BLaER1 treated with 17β-estradiol and CSF1 and Interleukin-3, amounts not matched to agents 10 nM and 100 nM (cell line): ENCODE measurements at regions not wholly inside any gene's neighbourhood (a gene's known extent, or its start where the extent isn't known, plus 50 kb on each side); places are given as distances from the start of the nearest gene placed in this dataset.

Source experiments
- H3K27ac ChIP-seq, 11 experiments: shearing (Covaris generic); formaldehyde crosslinking; 2 replicates each; pipeline ENCODE4 v1.8.1; 2022
- H3K27me3 ChIP-seq, 11 experiments: shearing (Covaris generic); formaldehyde crosslinking; 2 replicates each; pipeline ENCODE4 v1.8.1; 2022
- H3K36me3 ChIP-seq, 11 experiments: shearing (Covaris generic); formaldehyde crosslinking; 2 replicates each; pipeline ENCODE4 v1.8.1; 2022
- H3K4me1 ChIP-seq, 10 experiments: shearing (Covaris generic); formaldehyde crosslinking; 2 replicates each; pipeline ENCODE4 v1.8.1; 2022
- H3K4me2 ChIP-seq, 11 experiments: shearing (Covaris generic); formaldehyde crosslinking; 2 replicates each; pipeline ENCODE4 v1.8.1; 2022
- H3K4me3 ChIP-seq, 10 experiments: shearing (Covaris generic); formaldehyde crosslinking; 2 replicates each; pipeline ENCODE4 v1.8.1; 2022
- H3K9ac ChIP-seq, 11 experiments: shearing (Covaris generic); formaldehyde crosslinking; 2 replicates each; pipeline ENCODE4 v1.8.1; 2022
- H3K9me3 ChIP-seq, 11 experiments: shearing (Covaris generic); formaldehyde crosslinking; replicated peaks in 1 of 11; 2 replicates each; pipeline ENCODE4 v1.8.1; 2022
- H4K20me1 ChIP-seq, 11 experiments: shearing (Covaris generic); formaldehyde crosslinking; 2 replicates each; pipeline ENCODE4 v1.8.1; 2022
- Cebpa-rat ChIP-seq, 11 experiments: shearing (Covaris generic); IDR thresholded peaks; 2 replicates each; pipeline ENCODE4 v1.8.1; 2022

DNA sequence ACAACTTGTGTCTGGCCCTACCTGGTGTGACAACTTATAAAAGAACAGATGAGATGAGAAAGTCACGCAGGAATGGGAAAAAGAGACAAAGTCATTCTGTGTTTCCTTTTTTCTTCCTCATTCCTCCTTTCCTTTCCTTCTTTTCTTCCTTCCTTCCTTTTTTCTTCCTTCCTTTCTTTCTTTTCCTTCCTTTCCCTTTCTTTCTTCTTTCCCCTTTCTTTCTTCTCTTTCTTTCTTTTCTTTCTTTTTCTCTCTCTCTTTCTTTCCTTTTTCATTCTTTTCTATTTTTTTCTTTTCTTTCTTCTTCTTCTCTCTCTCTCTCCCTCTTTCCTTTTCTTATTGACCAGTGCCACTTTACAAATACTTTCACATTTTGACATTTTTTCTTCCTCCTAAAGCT, 239.7 kb downstream of the ATG4C start:
- no peak for TF ChIP-seq Cebpa-rat (IDR thresholded peaks at IDR 0.05)
- Histone ChIP-seq H3K4me1 (no peaks in the 10 kb centered on the region), H3K9ac (no peak overlapping the region), H3K36me3 (no peaks in the 10 kb centered on the region), H4K20me1 (no peaks in the 10 kb centered on the region), H3K4me3 (no peak overlapping the region), H3K27ac (no peak overlapping the region), H3K27me3 (no peaks in the 10 kb centered on the region), H3K9me3 (no peaks in the 10 kb centered on the region), H3K4me2 (no peak overlapping the region)

DNA sequence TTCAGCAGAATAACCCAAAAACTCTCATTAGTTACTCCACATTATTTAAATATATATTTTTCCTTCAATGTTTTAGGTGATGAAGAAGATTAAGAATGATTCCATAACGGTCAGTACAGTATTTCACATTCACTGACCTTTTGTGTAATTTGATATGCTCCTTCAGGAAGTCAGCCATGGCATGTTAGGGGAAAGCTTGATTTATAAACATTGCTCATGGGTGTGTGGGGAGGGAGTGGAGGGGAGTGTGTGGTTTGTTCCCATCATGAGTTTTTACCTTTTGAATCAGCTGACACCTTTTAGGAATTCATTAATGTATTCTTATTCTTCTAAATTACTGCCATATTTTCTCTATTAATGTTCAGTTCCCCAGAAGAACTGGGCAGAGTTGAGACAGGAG, 240.2 kb downstream of the ATG4C start:
- Histone ChIP-seq H3K27me3 (no peaks in the 10 kb centered on the region), H3K9ac (no peak overlapping the region), H3K9me3 (peaks cover 0 to 1% (median 0%) of the 10 kb centered on the region in 11 experiments; a peak in 1 of 22 replicates), H3K4me2 (no peak overlapping the region), H3K27ac (no peak overlapping the region), H4K20me1 (no peaks in the 10 kb centered on the region), H3K36me3 (no peaks in the 10 kb centered on the region), H3K4me3 (no peak overlapping the region), H3K4me1 (no peaks in the 10 kb centered on the region)
- TF ChIP-seq Cebpa-rat (IDR thresholded peaks at IDR 0.05), result no peak

DNA sequence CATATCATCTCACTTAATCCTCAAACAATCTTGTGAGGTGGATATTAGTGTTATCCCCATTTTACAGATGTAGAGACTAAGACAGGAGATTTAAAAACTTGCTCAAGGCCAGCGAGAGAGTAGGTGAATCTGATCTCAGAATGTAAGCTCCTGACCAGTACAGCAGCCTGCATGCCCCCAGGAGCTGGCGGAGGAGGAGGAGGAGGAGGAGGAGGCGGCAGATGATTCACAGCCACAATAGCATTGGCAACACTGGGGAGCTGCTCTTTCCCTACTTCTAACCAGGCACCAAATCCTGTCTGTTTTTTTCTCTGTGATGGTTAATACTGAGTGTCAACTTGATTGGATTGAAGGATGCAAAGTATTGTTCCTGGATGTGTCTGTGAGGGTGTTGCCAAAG, 243.2 kb downstream of the ATG4C start:
- Histone ChIP-seq H3K36me3 (no peaks in the 10 kb centered on the region), H3K27me3 (no peaks in the 10 kb centered on the region), H3K4me1 (no peaks in the 10 kb centered on the region), H3K4me2 (no peak overlapping the region), H4K20me1 (no peaks in the 10 kb centered on the region), H3K9ac (no peak overlapping the region), H3K9me3 (peaks cover 0 to 10% (median 0%) of the 10 kb centered on the region in 11 experiments; a peak in 4 of 22 replicates), H3K27ac (no peak overlapping the region), H3K4me3 (no peak overlapping the region)
- no peak for TF ChIP-seq Cebpa-rat (IDR thresholded peaks at IDR 0.05)

DNA sequence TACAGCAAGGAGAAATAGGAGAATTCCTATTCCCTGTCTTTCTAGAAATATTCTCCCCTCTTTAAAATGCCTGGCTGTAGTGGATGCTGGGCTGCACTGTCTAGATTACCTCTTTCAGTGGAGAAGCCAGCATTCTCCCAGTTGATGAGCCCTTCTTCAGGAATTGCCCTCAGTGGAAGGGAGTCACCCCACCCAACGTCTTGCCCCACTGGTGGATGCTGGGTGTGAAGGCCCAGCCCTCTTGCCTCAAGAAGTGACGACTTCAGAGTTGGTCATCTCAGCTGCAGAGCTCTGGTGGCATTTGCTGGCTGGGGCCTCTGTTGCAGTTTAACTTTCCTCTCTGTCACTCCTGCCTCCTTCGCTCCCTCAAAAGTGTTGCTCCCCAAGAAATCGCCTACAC, 248.2 kb downstream of the ATG4C start:
- Histone ChIP-seq H3K4me2 (no peak overlapping the region), H3K27ac (no peak overlapping the region), H3K4me3 (no peak overlapping the region), H3K4me1 (no peaks in the 10 kb centered on the region), H3K9ac (no peak overlapping the region), H3K9me3 (peaks cover 0 to 10% (median 0%) of the 10 kb centered on the region in 11 experiments; a peak in 4 of 22 replicates), H3K27me3 (no peaks in the 10 kb centered on the region), H4K20me1 (no peaks in the 10 kb centered on the region), H3K36me3 (no peaks in the 10 kb centered on the region)
- no peak for TF ChIP-seq Cebpa-rat (IDR thresholded peaks at IDR 0.05)

DNA sequence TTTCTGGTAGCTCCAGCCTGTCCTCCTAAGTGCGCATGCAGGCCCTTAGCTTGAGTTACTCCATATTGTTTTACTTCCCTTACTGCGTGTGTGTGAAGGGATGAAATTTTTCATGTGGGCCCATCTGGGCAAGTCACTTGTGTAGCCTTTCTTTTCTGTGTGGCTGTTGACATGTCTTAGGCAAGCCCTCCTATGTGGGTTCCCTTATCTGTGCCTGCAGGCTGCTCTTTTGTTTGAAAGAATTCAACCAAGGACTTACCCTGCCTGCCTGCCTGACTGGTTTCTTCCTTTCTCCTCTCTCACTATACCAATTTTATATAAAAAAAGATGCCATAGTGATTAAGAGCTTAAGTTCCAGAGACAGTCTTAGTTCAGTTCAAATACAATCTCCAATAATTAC, 249.3 kb downstream of the ATG4C start:
- Histone ChIP-seq H4K20me1 (no peaks in the 10 kb centered on the region), H3K36me3 (no peaks in the 10 kb centered on the region), H3K27me3 (no peaks in the 10 kb centered on the region), H3K4me2 (no peak overlapping the region), H3K9ac (no peak overlapping the region), H3K4me1 (no peaks in the 10 kb centered on the region), H3K27ac (no peak overlapping the region), H3K4me3 (no peak overlapping the region), H3K9me3 (peaks cover 0 to 10% (median 0%) of the 10 kb centered on the region in 11 experiments; a peak in 4 of 22 replicates)
- TF ChIP-seq Cebpa-rat (IDR thresholded peaks at IDR 0.05), result no peak

DNA sequence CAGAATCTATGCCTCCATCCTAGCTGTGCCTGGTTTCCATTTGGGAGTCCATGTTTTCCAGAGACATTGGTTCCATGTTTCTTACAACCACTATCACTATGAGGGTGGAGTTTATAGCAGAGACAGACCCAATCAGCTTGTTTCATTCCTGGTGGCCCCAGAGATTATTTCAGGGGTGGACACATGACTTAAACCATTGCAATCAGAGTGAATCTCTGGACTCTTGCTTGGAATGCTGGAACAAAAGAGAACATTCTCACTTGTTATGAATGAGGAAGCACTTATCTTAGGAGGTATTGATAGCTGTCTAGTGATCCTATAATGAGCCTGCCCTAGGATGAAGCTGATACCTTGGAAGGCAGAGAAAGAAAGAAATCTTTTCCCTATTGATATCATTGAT, 250.3 kb downstream of the ATG4C start:
- H3K4me2 ChIP-seq, result no peak overlapping the region

DNA sequence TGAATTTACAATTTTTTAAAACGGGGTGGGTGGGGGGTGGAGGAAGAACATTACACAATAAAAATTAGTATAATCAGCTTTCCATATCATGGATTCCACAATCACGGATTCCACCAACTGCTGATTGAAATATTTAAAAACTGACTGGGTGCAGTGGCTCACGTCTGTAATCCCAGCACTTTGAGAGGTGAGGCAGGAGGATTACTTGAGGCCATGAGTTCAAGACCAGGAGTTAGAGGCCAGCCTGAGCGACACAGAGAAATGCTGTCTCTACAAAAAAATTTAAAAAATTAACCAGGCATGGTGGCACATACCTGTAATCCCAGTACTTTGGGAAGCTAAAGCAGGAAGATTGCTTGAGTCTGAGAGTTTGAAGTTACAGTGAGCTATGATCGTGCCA, 254.7 kb downstream of the ATG4C start:
- TF ChIP-seq Cebpa-rat (IDR thresholded peaks at IDR 0.05), result no peak
- Histone ChIP-seq H3K27me3 (no peaks in the 10 kb centered on the region), H3K4me3 (no peak overlapping the region), H3K27ac (no peak overlapping the region), H3K4me1 (no peaks in the 10 kb centered on the region), H3K9ac (no peak overlapping the region), H3K4me2 (no peak overlapping the region), H3K36me3 (no peaks in the 10 kb centered on the region), H4K20me1 (no peaks in the 10 kb centered on the region), H3K9me3 (no peaks in the 10 kb centered on the region)

More for the DNA sequence above, 250.3 kb downstream of the ATG4C start:
- H3K4me3 ChIP-seq, result no peak overlapping the region
- no peak overlapping the region for H3K9ac ChIP-seq
- H4K20me1 ChIP-seq, result no peaks in the 10 kb centered on the region
- no peaks in the 10 kb centered on the region for H3K27me3 ChIP-seq
- peaks cover 0 to 7% (median 0%) of the 10 kb centered on the region in 11 experiments; a peak in 4 of 22 replicates for H3K9me3 ChIP-seq
- H3K36me3 ChIP-seq, result no peaks in the 10 kb centered on the region
- no peak for TF ChIP-seq Cebpa-rat (IDR thresholded peaks at IDR 0.05)
- H3K27ac ChIP-seq, result no peak overlapping the region
- no peaks in the 10 kb centered on the region for H3K4me1 ChIP-seq

DNA sequence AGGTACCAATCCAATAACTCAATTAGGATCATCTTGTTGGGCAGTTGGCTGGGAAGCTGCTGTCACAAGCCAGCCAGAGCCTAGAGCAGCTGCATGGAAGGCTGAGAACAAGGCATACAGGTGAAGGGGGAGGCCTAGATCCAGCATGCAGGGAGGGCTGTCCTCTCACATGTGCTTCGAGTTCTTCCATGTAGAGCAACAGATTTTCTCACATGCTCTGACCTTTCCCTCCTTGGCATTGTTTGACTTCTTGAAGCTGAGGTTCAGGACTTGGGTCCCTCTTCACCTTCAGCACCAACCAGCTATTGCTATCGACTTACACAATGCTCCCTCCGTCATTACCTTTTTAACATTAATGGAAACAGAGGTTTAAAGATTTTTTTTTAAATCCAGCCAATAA, 257.7 kb downstream of the ATG4C start:
- H3K9me3 ChIP-seq, result no peaks in the 10 kb centered on the region
- no peaks in the 10 kb centered on the region for H3K4me1 ChIP-seq
- no peak overlapping the region for H3K4me3 ChIP-seq
- H3K4me2 ChIP-seq, result no peak overlapping the region
- no peak overlapping the region for H3K9ac ChIP-seq
- no peak overlapping the region for H3K27ac ChIP-seq
- no peak for TF ChIP-seq Cebpa-rat (IDR thresholded peaks at IDR 0.05)
- no peaks in the 10 kb centered on the region for H4K20me1 ChIP-seq
- no peaks in the 10 kb centered on the region for H3K27me3 ChIP-seq
- no peaks in the 10 kb centered on the region for H3K36me3 ChIP-seq

DNA sequence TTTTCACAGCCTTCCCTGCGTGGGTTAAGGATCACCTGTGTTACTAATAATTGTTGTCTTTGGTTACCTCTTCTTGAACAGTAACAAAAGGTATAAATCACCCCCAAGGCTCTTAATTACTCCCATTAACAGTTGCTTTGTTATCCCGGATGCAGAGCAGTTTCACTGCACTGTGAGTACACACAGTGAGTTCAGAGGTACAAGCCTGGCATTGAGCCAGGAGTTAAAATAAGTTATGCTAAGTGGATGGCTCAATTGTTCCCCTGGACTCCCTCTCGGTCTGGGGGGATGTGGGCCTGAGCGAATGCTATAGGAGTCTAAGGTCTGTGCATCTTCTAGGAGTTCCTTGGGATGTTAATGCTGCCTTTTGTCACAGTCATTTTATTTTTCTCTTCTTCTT, 258.3 kb downstream of the ATG4C start:
- Histone ChIP-seq H3K27ac (no peak overlapping the region), H3K9ac (no peak overlapping the region), H3K4me1 (no peaks in the 10 kb centered on the region), H3K4me2 (no peak overlapping the region), H3K36me3 (no peaks in the 10 kb centered on the region), H3K27me3 (no peaks in the 10 kb centered on the region), H3K4me3 (no peak overlapping the region), H4K20me1 (no peaks in the 10 kb centered on the region), H3K9me3 (no peaks in the 10 kb centered on the region)
- TF ChIP-seq Cebpa-rat (IDR thresholded peaks at IDR 0.05), result no peak

DNA sequence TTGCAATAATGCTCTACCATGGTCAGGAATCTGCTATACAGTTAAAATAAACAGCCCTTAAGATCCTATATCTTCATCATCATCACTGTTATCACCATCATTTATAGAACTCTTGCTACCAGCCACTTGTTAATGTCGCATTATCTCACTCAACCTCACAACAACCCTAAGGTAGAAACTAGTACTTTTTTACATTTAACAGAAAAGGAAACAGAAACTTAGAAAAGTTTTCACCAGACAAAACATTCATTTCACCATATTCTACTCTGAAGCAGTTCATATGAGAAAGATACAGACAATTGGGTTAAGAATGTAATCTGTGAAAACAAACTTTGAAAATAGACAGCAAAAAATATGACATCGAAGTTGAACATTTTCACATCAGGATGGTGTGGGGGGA, 262.6 kb downstream of the ATG4C start:
- no peaks in the 10 kb centered on the region for H3K36me3 ChIP-seq
- no peak for TF ChIP-seq Cebpa-rat (IDR thresholded peaks at IDR 0.05)
- H3K9ac ChIP-seq, result no peak overlapping the region

More for the DNA sequence above, 262.6 kb downstream of the ATG4C start:
- Histone ChIP-seq H3K9me3 (no peaks in the 10 kb centered on the region), H3K27ac (no peak overlapping the region), H4K20me1 (no peaks in the 10 kb centered on the region), H3K4me1 (no peaks in the 10 kb centered on the region), H3K4me3 (no peak overlapping the region), H3K4me2 (no peak overlapping the region), H3K27me3 (no peaks in the 10 kb centered on the region)
